Neuronal stem cell (in vitro differentiated cells): ENCODE measurements at regions not wholly inside any gene's neighbourhood (a gene's known extent, or its start where the extent isn't known, plus 50 kb on each side); places are given as distances from the start of the nearest gene placed in this dataset.

Experiments used
- DNase-seq: peaks from one replicate; pipeline ENCODE4 v3.0.0-alpha.2; 2013; ENCODE audit warnings: low spot score
- H2AFZ ChIP-seq: one replicate; pipeline ENCODE4 v1.6.1; 2013; ENCODE audit warnings: mild to moderate bottlenecking, low read length, inconsistent platforms
- H2AK5ac ChIP-seq: 2 replicates; pipeline ENCODE4 v1.6.1; 2013; ENCODE audit warnings: low read depth, mild to moderate bottlenecking, inconsistent platforms, low read length, moderate library complexity, mixed read lengths
- H2BK120ac ChIP-seq: 2 replicates; pipeline ENCODE4 v1.6.1; 2013; ENCODE audit warnings: low read depth, mild to moderate bottlenecking, inconsistent platforms, low read length, moderate library complexity, mixed read lengths
- H2BK12ac ChIP-seq: one replicate; pipeline ENCODE4 v1.6.1; 2013; ENCODE audit warnings: low read length, inconsistent platforms
- H2BK15ac ChIP-seq: 2 replicates; pipeline ENCODE4 v1.6.1; 2013; ENCODE audit warnings: mild to moderate bottlenecking, low read length, inconsistent platforms, mixed read lengths
- H2BK5ac ChIP-seq: one replicate; pipeline ENCODE4 v1.6.1; 2013; ENCODE audit warnings: inconsistent platforms, mild to moderate bottlenecking, low read length, moderate library complexity
- H3K14ac ChIP-seq: one replicate; pipeline ENCODE4 v1.6.1; 2013; ENCODE audit warnings: low read length, inconsistent platforms
- H3K18ac ChIP-seq: 2 replicates; pipeline ENCODE4 v1.6.1; 2013; ENCODE audit warnings: low read length, inconsistent platforms
- H3K23ac ChIP-seq: 2 replicates; pipeline ENCODE4 v1.6.1; 2013; ENCODE audit warnings: low read depth, mild to moderate bottlenecking, mixed read lengths, low read length, inconsistent platforms; ENCODE audit not compliant: poor library complexity
- H3K27ac ChIP-seq: replicated peaks from 3 replicates; pipeline ENCODE4 v1.5.1; 2013; ENCODE audit warnings: low read length, inconsistent platforms
- H3K27me3 ChIP-seq, 3 experiments: 2 replicates each; pipeline ENCODE4 v1.6.1; 2013; ENCODE audit warnings: low read length in 3 of 3, mild to moderate bottlenecking in 2 of 3, inconsistent platforms in 1 of 3, low read depth in 1 of 3, mixed read lengths in 1 of 3, moderate library complexity in 1 of 3; ENCODE audit not compliant: control insufficient read depth in 3 of 3, insufficient read depth in 3 of 3
- H3K36me3 ChIP-seq, 2 donors: replicated peaks in 1 of 2; 2 replicates each; pipeline ENCODE4 v1.6.1; 2013; ENCODE audit warnings: low read length in 2 of 2; ENCODE audit not compliant: control insufficient read depth in 2 of 2, insufficient read depth in 2 of 2
- H3K4ac ChIP-seq: 2 replicates; pipeline ENCODE4 v1.6.1; 2013; ENCODE audit warnings: inconsistent platforms, mild to moderate bottlenecking, low read length, moderate library complexity
- H3K4me1 ChIP-seq, 2 donors: 1 replicate in 1 of 2; 2 replicates in 1 of 2; pipeline ENCODE4 v1.6.1; 2013; ENCODE audit warnings: low read length in 2 of 2, low read depth in 1 of 2; ENCODE audit not compliant: control insufficient read depth in 2 of 2, insufficient read depth in 1 of 2
- H3K4me2 ChIP-seq: one replicate; pipeline ENCODE4 v1.6.1; 2013; ENCODE audit warnings: mild to moderate bottlenecking, low read length, inconsistent platforms; ENCODE audit not compliant: insufficient read depth, poor library complexity, severe bottlenecking
- H3K4me3 ChIP-seq, 2 donors: 2 replicates each; pipeline ENCODE4 v1.5.1; 2013; ENCODE audit warnings: low read length in 2 of 2, mild to moderate bottlenecking in 2 of 2, inconsistent platforms in 1 of 2, moderate library complexity in 1 of 2
- H3K79me1 ChIP-seq: one replicate; pipeline ENCODE4 v1.6.1; 2013; ENCODE audit warnings: low read depth, mild to moderate bottlenecking, inconsistent platforms, low read length, moderate library complexity
- H3K9ac ChIP-seq: one replicate; pipeline ENCODE4 v1.6.1; 2013; ENCODE audit warnings: mild to moderate bottlenecking, low read depth, low read length, inconsistent platforms; ENCODE audit not compliant: poor library complexity
- H3K9me3 ChIP-seq, 2 donors: replicated peaks in 1 of 2; 2 replicates each; pipeline versions ENCODE3 to v1.6.1; 2013; ENCODE audit warnings: low read length in 2 of 2, mild to moderate bottlenecking in 2 of 2, inconsistent platforms in 1 of 2, low read depth in 1 of 2, mixed read lengths in 1 of 2, moderate library complexity in 1 of 2; ENCODE audit not compliant: control insufficient read depth in 2 of 2, insufficient read depth in 1 of 2
- H4K8ac ChIP-seq: one replicate; pipeline ENCODE4 v1.6.1; 2013; ENCODE audit warnings: low read depth, mild to moderate bottlenecking, inconsistent platforms, low read length, moderate library complexity
- H4K91ac ChIP-seq: one replicate; pipeline ENCODE4 v1.6.1; 2013; ENCODE audit warnings: low read length, low read depth, mild to moderate bottlenecking, inconsistent platforms; ENCODE audit not compliant: poor library complexity
- WGBS, 2 donors: extraction: QIAGEN DNeasy Blood & Tissue Kit; methylation state at CpG; one replicate each; pipeline ENCODE4 v1.1.7; 2013; ENCODE audit warnings: missing lambda C conversion rate in 2 of 2, mixed read lengths in 1 of 2; ENCODE audit not compliant: insufficient read length in 2 of 2, insufficient replicate concordance in 1 of 2; ENCODE audit errors: extremely low coverage in 2 of 2; 5-methylcytosine and 5-hydroxymethylcytosine counted together

DNA sequence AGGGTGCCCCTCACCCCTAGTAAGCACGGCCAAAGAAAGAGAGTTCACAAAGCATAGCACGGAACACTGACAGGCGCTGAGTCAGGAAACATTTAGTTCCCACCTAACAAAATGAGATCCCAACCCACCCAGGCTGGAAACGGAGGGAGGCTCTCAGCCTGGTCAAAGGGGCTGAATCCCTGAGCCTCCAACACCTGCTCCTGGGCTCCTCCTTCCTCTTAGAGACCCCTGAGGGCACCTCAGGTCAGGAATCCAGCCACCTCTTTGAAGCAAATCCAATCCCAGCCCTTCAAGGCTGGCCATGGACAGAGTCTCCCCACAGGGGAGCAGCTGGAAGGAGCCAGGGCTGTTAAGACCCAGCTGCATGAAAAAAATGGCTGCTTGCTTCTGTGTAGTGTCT, 154.4 kb upstream of the HES1 start:
- H3K27me3 ChIP-seq: no peaks in the 10 kb centered on the region
- no peak overlapping the region for H3K4ac ChIP-seq
- H2BK5ac ChIP-seq: no peak overlapping the region
- H3K9ac ChIP-seq: no peak overlapping the region
- no peak overlapping the region for H3K23ac ChIP-seq
- H3K14ac ChIP-seq: no peak overlapping the region
- peak overlapping the region; percentile 33 for H2AFZ ChIP-seq
- H3K4me2 ChIP-seq: no peak overlapping the region
- H2BK15ac ChIP-seq: no peak overlapping the region
- H3K36me3 ChIP-seq: no peaks in the 10 kb centered on the region
- H2BK120ac ChIP-seq: no peak overlapping the region
- no peak for DNase-seq
- no peak overlapping the region for H4K8ac ChIP-seq
- H2AK5ac ChIP-seq: no peak overlapping the region
- no CpG with 5 or more reads among the region's 4 CpGs for WGBS, 2 donors
- no peak overlapping the region for H3K18ac ChIP-seq
- no peaks in the 10 kb centered on the region for H3K79me1 ChIP-seq
- no peak overlapping the region for H4K91ac ChIP-seq
- no peak overlapping the region for H3K4me3 ChIP-seq
- peaks cover 3 to 4% of the 10 kb centered on the region in 2 donors for H3K4me1 ChIP-seq
- no peak overlapping the region for H2BK12ac ChIP-seq
- no peak overlapping the region for H3K27ac ChIP-seq
- H3K9me3 ChIP-seq: no peaks in the 10 kb centered on the region

DNA sequence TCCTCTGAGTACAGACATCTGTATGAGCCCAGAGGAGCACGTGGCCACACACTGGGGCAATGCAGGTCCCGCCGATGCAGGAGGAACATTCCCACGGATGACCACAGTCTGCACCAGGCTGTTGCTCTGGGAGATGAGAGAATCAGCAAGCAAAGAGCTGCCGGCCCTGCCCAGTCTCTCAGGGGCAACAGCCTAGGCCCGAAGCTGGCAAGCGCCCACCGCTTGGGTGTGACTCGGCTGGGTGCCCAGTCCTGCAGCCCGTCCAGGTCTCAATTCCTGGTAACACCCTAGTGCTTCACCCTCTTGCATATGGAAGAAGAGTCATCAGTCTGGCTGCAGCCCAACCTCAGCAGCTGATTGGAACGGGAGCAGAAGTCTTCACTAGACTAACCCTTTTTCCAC, 153.7 kb upstream of the HES1 start:
- no peak for DNase-seq
- WGBS, 2 donors: no CpG with 5 or more reads among the region's 11 CpGs
- H3K27me3 ChIP-seq: no peaks in the 10 kb centered on the region

DNA sequence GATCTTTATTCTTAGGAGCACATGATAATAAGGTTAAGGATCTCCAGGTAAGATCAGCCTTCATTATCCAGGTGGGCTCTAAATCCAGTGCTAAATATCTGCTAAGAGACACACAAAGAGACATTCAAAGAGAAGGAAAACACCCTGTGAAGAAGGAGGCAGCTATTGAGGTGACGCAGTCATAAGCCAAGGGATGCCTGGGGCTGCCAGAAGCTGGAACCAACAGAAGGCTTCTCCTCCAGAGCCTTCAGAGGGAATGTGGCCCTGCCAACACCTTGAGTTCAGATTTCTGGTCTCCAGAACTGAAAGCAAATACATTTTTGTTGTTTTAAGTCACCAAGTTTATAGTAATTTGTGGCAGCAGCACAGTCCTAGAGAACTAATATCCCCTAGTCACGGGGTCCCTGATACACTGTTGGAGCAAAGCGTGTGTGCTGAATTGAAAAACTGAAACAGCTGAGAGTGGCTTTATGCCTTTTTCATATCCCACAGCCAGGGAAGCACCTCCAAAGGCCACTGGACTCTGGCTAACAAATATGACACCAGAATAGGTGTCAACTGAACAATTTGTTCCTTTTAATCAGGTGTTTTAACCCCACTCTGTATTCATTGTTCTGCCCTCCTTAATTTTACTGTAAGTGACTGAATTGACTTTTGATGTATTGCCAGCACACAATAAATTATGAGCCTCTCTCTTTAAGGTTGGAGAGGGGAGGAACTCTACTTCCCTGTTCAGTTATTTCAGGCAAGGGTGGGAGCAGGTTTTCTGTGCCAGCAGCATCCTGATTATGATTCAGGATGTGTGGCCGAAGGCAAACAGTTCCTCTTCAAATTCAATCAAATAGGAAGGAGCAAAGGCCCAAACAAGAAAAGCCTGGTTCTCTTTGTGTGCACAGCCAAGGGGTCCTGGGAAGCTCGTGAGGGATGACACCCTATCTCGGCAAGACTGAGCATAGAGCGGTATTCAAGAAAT, 151.8 kb upstream of the HES1 start:
- H3K36me3 ChIP-seq: no peaks in the 10 kb centered on the region

More for the DNA sequence above, 153.7 kb upstream of the HES1 start:
- Histone ChIP-seq H2BK15ac (no peak overlapping the region), H4K8ac (no peak overlapping the region), H2BK12ac (no peak overlapping the region), H3K4me3 (no peak overlapping the region), H2BK120ac (no peak overlapping the region), H3K18ac (peak overlapping the region; percentile 55), H2AFZ (no peak overlapping the region), H3K4ac (no peak overlapping the region), H3K4me2 (no peak overlapping the region), H3K9me3 (no peaks in the 10 kb centered on the region), H3K23ac (peak overlapping the region; percentile 34), H2BK5ac (no peak overlapping the region), H3K36me3 (no peaks in the 10 kb centered on the region), H3K14ac (no peak overlapping the region), H4K91ac (no peak overlapping the region), H2AK5ac (peak overlapping the region; percentile 18), H3K9ac (no peak overlapping the region), H3K4me1 (peaks cover 3 to 6% of the 10 kb centered on the region in 2 donors), H3K27ac (no peak overlapping the region), H3K79me1 (no peaks in the 10 kb centered on the region)

DNA sequence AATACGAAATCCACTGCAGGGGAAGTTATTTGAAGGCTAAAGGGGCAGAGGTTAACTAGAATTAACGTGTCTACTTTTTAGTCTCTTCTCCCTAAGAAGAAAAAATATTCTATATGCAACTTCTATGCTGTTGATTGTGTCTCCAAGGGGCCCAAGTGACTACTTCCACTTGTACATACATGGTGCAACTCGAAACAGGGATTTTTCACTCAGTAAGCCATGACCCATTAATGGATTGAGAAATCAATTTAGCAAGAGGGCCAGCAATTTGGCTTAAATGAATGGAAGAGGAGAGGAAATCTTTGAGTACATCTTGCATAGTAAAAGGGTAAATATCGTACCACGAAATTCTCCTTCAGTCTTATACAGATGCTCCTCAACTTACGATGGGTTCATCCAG, 151.1 kb upstream of the HES1 start:
- no peak overlapping the region for H3K23ac ChIP-seq
- no peaks in the 10 kb centered on the region for H3K27me3 ChIP-seq
- H3K9me3 ChIP-seq: no peaks in the 10 kb centered on the region
- no peak overlapping the region for H3K4ac ChIP-seq
- no peak overlapping the region for H3K4me3 ChIP-seq
- no peaks in the 10 kb centered on the region for H3K79me1 ChIP-seq
- no peak overlapping the region for H2BK15ac ChIP-seq
- no peak overlapping the region for H3K27ac ChIP-seq
- H2AK5ac ChIP-seq: no peak overlapping the region
- H3K14ac ChIP-seq: no peak overlapping the region
- no peak overlapping the region for H2AFZ ChIP-seq
- H4K91ac ChIP-seq: no peak overlapping the region
- H2BK5ac ChIP-seq: no peak overlapping the region
- WGBS, 2 donors: no CpG with 5 or more reads among the region's 6 CpGs
- H4K8ac ChIP-seq: no peak overlapping the region
- no peak overlapping the region for H3K18ac ChIP-seq
- H3K4me2 ChIP-seq: no peak overlapping the region
- H3K36me3 ChIP-seq: no peaks in the 10 kb centered on the region
- DNase-seq: no peak
- H2BK120ac ChIP-seq: no peak overlapping the region
- H3K9ac ChIP-seq: no peak overlapping the region
- H2BK12ac ChIP-seq: no peak overlapping the region
- peaks cover 3 to 8% of the 10 kb centered on the region in 2 donors for H3K4me1 ChIP-seq

More for the DNA sequence above, 151.8 kb upstream of the HES1 start:
- Histone ChIP-seq H3K9me3 (no peaks in the 10 kb centered on the region), H4K8ac (no peak overlapping the region), H2BK15ac (no peak overlapping the region), H3K4ac (no peak overlapping the region), H3K4me1 (peaks cover 3 to 8% of the 10 kb centered on the region in 2 donors), H3K23ac (no peak overlapping the region), H3K4me3 (no peak overlapping the region), H3K14ac (no peak overlapping the region), H2AFZ (peak overlapping the region; percentile 33), H3K4me2 (no peak overlapping the region), H2BK5ac (no peak overlapping the region), H3K27ac (no peak overlapping the region), H2BK120ac (no peak overlapping the region), H3K18ac (no peak overlapping the region), H4K91ac (no peak overlapping the region), H3K79me1 (no peaks in the 10 kb centered on the region), H3K27me3 (no peaks in the 10 kb centered on the region), H3K9ac (no peak overlapping the region), H2AK5ac (no peak overlapping the region), H2BK12ac (no peak overlapping the region)
- WGBS, 2 donors: no CpG with 5 or more reads among the region's 7 CpGs
- DNase-seq: no peak
